HCT116 (cell line): ENCODE measurements at regions not wholly inside any gene's neighbourhood (a gene's known extent, or its start where the extent isn't known, plus 50 kb on each side); places are given as distances from the start of the nearest gene placed in this dataset.

Experiments used
- ATAC-seq: fragments of 200-7000 bp; cut with Tn5 transposase; 2 replicates; pipeline ENCODE4 v1.9.1; 2020; ENCODE audit warnings: mild to moderate bottlenecking, moderate library complexity
- BruUV-seq: library from RNA; stranded (reverse); fragments of 400-500 nt; replicated peaks from 2 replicates; lab custom pipeline; 2021; lab: Mats Ljungman, UMichigan
- CTCF ChIA-PET: fragments of 300-600 bp; sonication (Branson Sonifier 250); formaldehyde crosslinking; loops from one replicate; lab custom pipeline; 2021; ENCODE audit warnings: antibody characterized with exemption; lab: Charles Lee
- POLR2A ChIA-PET: fragments of 300-600, 350-600 bp; sonication (Branson Sonifier 250); formaldehyde crosslinking; loops from one replicate; lab custom pipeline; 2021; ENCODE audit warnings: antibody characterized with exemption; lab: Charles Lee
- RAD21 ChIA-PET, 2 experiments: fragments of 300-600 bp; sonication (Branson Sonifier 250); formaldehyde crosslinking; loops; one replicate each; lab custom pipeline; 2023; ENCODE audit warnings: low total read pairs in 2 of 2; ENCODE audit not compliant: uncharacterized antibody in 2 of 2, unreplicated experiment in 2 of 2, low non-redundant PET in 1 of 2; lab: Charles Lee
- DNase-seq: peaks from one replicate; pipeline ENCODE4 v3.0.0-alpha.2; 2010; ENCODE audit warnings: low read depth, low spot score
- H2AFZ ChIP-seq: fragments of 200-600 bp; shearing (Covaris generic), sonication (generic); 2 replicates; pipeline ENCODE4 v1.6.1; 2017; ENCODE audit warnings: low read depth, mixed run types, mixed read lengths, antibody characterized with exemption, low read length; ENCODE audit not compliant: poor library complexity, severe bottlenecking
- H3K27ac ChIP-seq: 2 replicates; pipeline ENCODE4 v1.5.1; 2012; ENCODE audit warnings: low read depth, low read length
- H3K27me3 ChIP-seq: fragments of 200-600 bp; sonication (generic); 2 replicates; pipeline ENCODE4 v1.6.1; 2016; ENCODE audit warnings: mixed run types, low read length, mixed read lengths; ENCODE audit not compliant: insufficient read depth
- H3K36me3 ChIP-seq, 2 experiments: fragments of 200-500 bp in 1 of 2; fragments of 200-600 bp in 1 of 2; sonication (Bioruptor generic) in 1 of 2; sonication (generic) in 1 of 2; 2 replicates each; pipeline versions ENCODE4 v1.5.1 to v1.6.1; 2014 to 2016; ENCODE audit warnings: low read length in 2 of 2, inconsistent platforms in 1 of 2, mixed read lengths in 1 of 2, mixed run types in 1 of 2; ENCODE audit not compliant: insufficient read depth in 2 of 2, control insufficient read depth in 1 of 2
- H3K4me1 ChIP-seq, 2 experiments: fragments of 200-600 bp in 1 of 2; sonication (generic) in 1 of 2; 2 replicates each; pipeline versions ENCODE4 v1.5.1 to v1.6.1; 2012 to 2017; ENCODE audit warnings: low read length in 2 of 2, inconsistent platforms in 1 of 2, mild to moderate bottlenecking in 1 of 2, mixed read lengths in 1 of 2, mixed run types in 1 of 2, moderate library complexity in 1 of 2; ENCODE audit not compliant: insufficient read depth in 2 of 2, control insufficient read depth in 1 of 2
- H3K4me2 ChIP-seq: fragments of 200-600 bp; sonication (generic); 2 replicates; pipeline ENCODE4 v1.6.1; 2017; ENCODE audit warnings: mixed run types, low read length, mixed read lengths
- H3K4me3 ChIP-seq, 2 experiments: fragments of 200-600 bp in 1 of 2; sonication (generic) in 1 of 2; replicated peaks in 1 of 2; 2 replicates each; pipeline ENCODE4 v1.5.1; 2011 to 2016; ENCODE audit warnings: low read length in 2 of 2, control low read depth in 1 of 2, low read depth in 1 of 2, mild to moderate bottlenecking in 1 of 2, mixed read lengths in 1 of 2, mixed run types in 1 of 2
- H3K79me2 ChIP-seq: fragments of 200-600 bp; sonication (generic); 2 replicates; pipeline ENCODE4 v1.6.1; 2017; ENCODE audit warnings: mild to moderate bottlenecking, mixed run types, low read length, moderate library complexity, mixed read lengths; ENCODE audit not compliant: insufficient read depth
- H3K9ac ChIP-seq: fragments of 200-600 bp; sonication (generic); 2 replicates; pipeline ENCODE4 v1.6.1; 2016; ENCODE audit warnings: low read length, mixed read lengths
- H3K9me2 ChIP-seq: fragments of 200-600 bp; sonication (generic), shearing (Covaris generic); 2 replicates; pipeline ENCODE4 v1.6.1; 2017; ENCODE audit warnings: mixed run types, mild to moderate bottlenecking, moderate library complexity; ENCODE audit not compliant: insufficient read depth
- H3K9me3 ChIP-seq, 2 experiments: fragments of 200-500 bp in 1 of 2; fragments of 200-600 bp in 1 of 2; sonication (Bioruptor generic) in 1 of 2; sonication (generic) in 1 of 2; 2 replicates each; pipeline ENCODE4 v1.6.1; 2014 to 2017; ENCODE audit warnings: low read length in 2 of 2, mixed read lengths in 2 of 2, inconsistent platforms in 1 of 2, low read depth in 1 of 2, mild to moderate bottlenecking in 1 of 2, mixed run types in 1 of 2, moderate library complexity in 1 of 2; ENCODE audit not compliant: control insufficient read depth in 1 of 2, insufficient read depth in 1 of 2
- H4K20me1 ChIP-seq: fragments of 200-600 bp; sonication (generic), shearing (Covaris generic); 2 replicates; pipeline ENCODE4 v1.6.1; 2017; ENCODE audit warnings: mixed run types, mild to moderate bottlenecking, moderate library complexity; ENCODE audit not compliant: insufficient read depth
- CBX3 ChIP-seq: IDR thresholded peaks from 2 replicates; pipeline ENCODE4 v1.6.1; 2012; ENCODE audit warnings: low read depth
- EGR1 ChIP-seq: IDR thresholded peaks from 2 replicates; pipeline ENCODE4 v1.6.1; 2012; ENCODE audit warnings: low read depth
- EZH2phosphoT487 ChIP-seq: fragments of 200-600 bp; IDR thresholded peaks from 2 replicates; pipeline ENCODE4 v1.6.1; 2018; ENCODE audit warnings: antibody characterized with exemption, borderline replicate concordance
- POLR2A ChIP-seq: IDR thresholded peaks from 2 replicates; pipeline ENCODE4 v1.7.0; 2011; ENCODE audit warnings: borderline replicate concordance; ENCODE audit not compliant: insufficient read depth, insufficient read length; ENCODE audit errors: extremely low read depth
- POLR2AphosphoS5 ChIP-seq: IDR thresholded peaks from 2 replicates; pipeline ENCODE4 v1.6.1; 2011; ENCODE audit warnings: mild to moderate bottlenecking, low read depth, low read length, moderate library complexity
- SP1 ChIP-seq: IDR thresholded peaks from 2 replicates; pipeline ENCODE4 v1.6.1; 2012; ENCODE audit warnings: low read depth
- SRF ChIP-seq: IDR thresholded peaks from 2 replicates; pipeline ENCODE4 v1.6.1; 2012; ENCODE audit warnings: low read depth
- ZNF274 ChIP-seq: fragments of 200-500 bp; sonication (Bioruptor generic); IDR thresholded peaks from 2 replicates; pipeline ENCODE4 v1.6.1; 2014; ENCODE audit warnings: mild to moderate bottlenecking, low read depth, low read length, inconsistent platforms
- intact Hi-C: fragments of 100-400 bp; cut with micrococcal nuclease; formaldehyde crosslinking; loops from 2 replicates; pipeline ENCODE4 v1.10.0; 2022
- TF ChIP-seq, protein P1 (sequence below): IDR thresholded peaks from 2 replicates; pipeline ENCODE4 v1.6.1; 2012; ENCODE audit warnings: low read depth

- H3K27ac ChIP-seq, result no peak overlapping the region
- ChIA-PET POLR2A (no interaction called here), CTCF (no interaction called here), RAD21 (no interaction called here)
- peaks cover 18% of the 10 kb centered on the region; the same call in 1 of the 2 replicates for H3K27me3 ChIP-seq
- no peaks in the 10 kb centered on the region for H3K9me2 ChIP-seq
- no peak for DNase-seq
- H3K4me2 ChIP-seq, result no peak overlapping the region
- BruUV-seq, result no TSS peak
- no peaks in the 10 kb centered on the region for H3K79me2 ChIP-seq
- intact Hi-C loops, result no loop called here
- no peak overlapping the region for H3K4me3 ChIP-seq
- no peak for ATAC-seq
- no peaks in the 10 kb centered on the region for H3K4me1 ChIP-seq
- no peaks in the 10 kb centered on the region for H3K9me3 ChIP-seq
- H3K9ac ChIP-seq, result no peak overlapping the region
- no peaks in the 10 kb centered on the region for H4K20me1 ChIP-seq
- TF ChIP-seq, protein P1, sequence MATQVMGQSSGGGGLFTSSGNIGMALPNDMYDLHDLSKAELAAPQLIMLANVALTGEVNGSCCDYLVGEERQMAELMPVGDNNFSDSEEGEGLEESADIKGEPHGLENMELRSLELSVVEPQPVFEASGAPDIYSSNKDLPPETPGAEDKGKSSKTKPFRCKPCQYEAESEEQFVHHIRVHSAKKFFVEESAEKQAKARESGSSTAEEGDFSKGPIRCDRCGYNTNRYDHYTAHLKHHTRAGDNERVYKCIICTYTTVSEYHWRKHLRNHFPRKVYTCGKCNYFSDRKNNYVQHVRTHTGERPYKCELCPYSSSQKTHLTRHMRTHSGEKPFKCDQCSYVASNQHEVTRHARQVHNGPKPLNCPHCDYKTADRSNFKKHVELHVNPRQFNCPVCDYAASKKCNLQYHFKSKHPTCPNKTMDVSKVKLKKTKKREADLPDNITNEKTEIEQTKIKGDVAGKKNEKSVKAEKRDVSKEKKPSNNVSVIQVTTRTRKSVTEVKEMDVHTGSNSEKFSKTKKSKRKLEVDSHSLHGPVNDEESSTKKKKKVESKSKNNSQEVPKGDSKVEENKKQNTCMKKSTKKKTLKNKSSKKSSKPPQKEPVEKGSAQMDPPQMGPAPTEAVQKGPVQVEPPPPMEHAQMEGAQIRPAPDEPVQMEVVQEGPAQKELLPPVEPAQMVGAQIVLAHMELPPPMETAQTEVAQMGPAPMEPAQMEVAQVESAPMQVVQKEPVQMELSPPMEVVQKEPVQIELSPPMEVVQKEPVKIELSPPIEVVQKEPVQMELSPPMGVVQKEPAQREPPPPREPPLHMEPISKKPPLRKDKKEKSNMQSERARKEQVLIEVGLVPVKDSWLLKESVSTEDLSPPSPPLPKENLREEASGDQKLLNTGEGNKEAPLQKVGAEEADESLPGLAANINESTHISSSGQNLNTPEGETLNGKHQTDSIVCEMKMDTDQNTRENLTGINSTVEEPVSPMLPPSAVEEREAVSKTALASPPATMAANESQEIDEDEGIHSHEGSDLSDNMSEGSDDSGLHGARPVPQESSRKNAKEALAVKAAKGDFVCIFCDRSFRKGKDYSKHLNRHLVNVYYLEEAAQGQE, result peak; percentile 75
- TF ChIP-seq ZNF274, result no peak
- TF ChIP-seq EGR1, result no peak
- H2AFZ ChIP-seq, result no peak overlapping the region
- no peaks in the 10 kb centered on the region for H3K36me3 ChIP-seq
Observed at GRCh38 chr16:47787696-47788095, 326.6 kb downstream of the PHKB start.

DNA sequence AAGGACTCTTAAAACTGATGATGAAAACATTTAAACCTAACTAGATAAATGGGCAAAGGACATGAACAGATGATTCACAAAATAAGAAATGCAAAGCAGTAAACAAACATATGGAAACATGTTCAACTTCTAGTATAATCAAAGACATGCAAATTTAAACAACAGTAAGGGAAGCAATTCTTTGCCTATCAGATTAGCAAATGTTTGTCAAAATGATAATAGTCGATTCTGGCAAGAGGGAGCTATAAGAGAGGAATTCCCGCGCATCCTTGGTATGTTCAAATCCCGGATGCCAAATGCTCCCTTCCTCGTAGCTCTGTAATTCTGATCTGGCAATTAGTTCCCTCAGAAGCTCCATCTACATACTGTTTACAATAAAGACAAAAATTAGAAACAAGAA, 320.5 kb downstream of the PHKB start:
- no peaks in the 10 kb centered on the region for H3K9me2 ChIP-seq
- POLR2A ChIA-PET, result no interaction called here
- H3K27me3 ChIP-seq, result peaks cover 36% of the 10 kb centered on the region
- ATAC-seq (no peak), DNase-seq (no peak)
- H3K36me3 ChIP-seq, result no peaks in the 10 kb centered on the region
- BruUV-seq, result no TSS peak
- H3K9ac ChIP-seq, result no peak overlapping the region
- no peak overlapping the region for H3K4me3 ChIP-seq
- no peaks in the 10 kb centered on the region for H3K9me3 ChIP-seq
- no peaks in the 10 kb centered on the region for H3K4me1 ChIP-seq
- no peak overlapping the region for H2AFZ ChIP-seq
- intact Hi-C loops, result no loop called here
- no peaks in the 10 kb centered on the region for H4K20me1 ChIP-seq
- CTCF ChIA-PET, result no interaction called here
- RAD21 ChIA-PET, result no interaction called here
- no peaks in the 10 kb centered on the region for H3K79me2 ChIP-seq
- TF ChIP-seq, protein P1, result no peak
- no peak for TF ChIP-seq SRF
- TF ChIP-seq POLR2A, result no peak
- TF ChIP-seq POLR2AphosphoS5, result no peak
- TF ChIP-seq CBX3, result no peak
- no peak for TF ChIP-seq SP1
- TF ChIP-seq EGR1, result no peak
- TF ChIP-seq EZH2phosphoT487, result no peak
- TF ChIP-seq, all 23 proteins: peak for 0
- H3K27ac ChIP-seq, result no peak overlapping the region
- H3K4me2 ChIP-seq, result no peak overlapping the region
